HEK293 (cell line): ENCODE measurements at regions not wholly inside any gene's neighbourhood (a gene's known extent, or its start where the extent isn't known, plus 50 kb on each side); places are given as distances from the start of the nearest gene placed in this dataset.

Experiments used
- HOXC10 ChIP-seq: sonication (generic); formaldehyde crosslinking; IDR thresholded peaks from 2 replicates; pipeline ENCODE4 v1.8.1; 2023; ENCODE audit warnings: mild to moderate bottlenecking, missing genetic modification reagents
- KLF10 ChIP-seq: fragments of 450-650 bp; IDR thresholded peaks from 2 replicates; pipeline ENCODE4 v1.5.1; 2018; ENCODE audit warnings: missing biosample characterization, mild to moderate bottlenecking, missing genetic modification characterization
- REPIN1 ChIP-seq: fragments of 450-650 bp; formaldehyde crosslinking; IDR thresholded peaks from 2 replicates; pipeline ENCODE4 v1.5.1; 2017; ENCODE audit warnings: missing biosample characterization, missing genetic modification characterization, low read depth
- ZFP3 ChIP-seq: fragments of 450-650 bp; formaldehyde crosslinking; IDR thresholded peaks from 2 replicates; pipeline ENCODE4 v1.5.1; 2016; ENCODE audit warnings: low read depth, missing biosample characterization, missing genetic modification characterization
- ZFP37 ChIP-seq: fragments of 450-650 bp; formaldehyde crosslinking; IDR thresholded peaks from 2 replicates; pipeline ENCODE4 v1.5.1; 2016; ENCODE audit warnings: missing biosample characterization, missing genetic modification characterization
- ZNF121 ChIP-seq: fragments of 450-650 bp; formaldehyde crosslinking; IDR thresholded peaks from 2 replicates; pipeline ENCODE4 v1.5.1; 2016; ENCODE audit warnings: missing biosample characterization, missing genetic modification characterization
- ZNF174 ChIP-seq: fragments of 450-650 bp; formaldehyde crosslinking; IDR thresholded peaks from 2 replicates; pipeline ENCODE4 v1.5.0; 2017; ENCODE audit warnings: missing biosample characterization, mild to moderate bottlenecking, missing genetic modification characterization
- ZNF24 ChIP-seq: fragments of 450-650 bp; formaldehyde crosslinking; IDR thresholded peaks from 2 replicates; pipeline ENCODE4 v1.5.1; 2016; ENCODE audit warnings: missing biosample characterization, missing genetic modification characterization
- ZNF404 ChIP-seq: fragments of 450-650 bp; formaldehyde crosslinking; IDR thresholded peaks from 2 replicates; pipeline ENCODE4 v1.5.1; 2017; ENCODE audit warnings: missing biosample characterization, missing genetic modification characterization
- ZNF510 ChIP-seq: fragments of 450-650 bp; formaldehyde crosslinking; IDR thresholded peaks from 2 replicates; pipeline ENCODE4 v1.5.1; 2018; ENCODE audit warnings: mild to moderate bottlenecking, missing genetic modification characterization, missing biosample characterization; ENCODE audit not compliant: insufficient replicate concordance
- ZNF600 ChIP-seq: fragments of 450-650 bp; formaldehyde crosslinking; IDR thresholded peaks from 2 replicates; pipeline ENCODE4 v1.5.1; 2016; ENCODE audit warnings: missing biosample characterization, missing genetic modification characterization
- ZNF837 ChIP-seq: fragments of 450-650 bp; formaldehyde crosslinking; IDR thresholded peaks from 2 replicates; pipeline ENCODE4 v1.5.1; 2016; ENCODE audit warnings: missing biosample characterization, missing genetic modification characterization
- TF ChIP-seq, protein P1 (sequence below): fragments of 450-650 bp; formaldehyde crosslinking; IDR thresholded peaks from 2 replicates; pipeline ENCODE4 v1.5.1; 2016; ENCODE audit warnings: missing biosample characterization, missing genetic modification characterization
- TF ChIP-seq, protein P2 (sequence below): fragments of 450-650 bp; formaldehyde crosslinking; IDR thresholded peaks from 2 replicates; pipeline ENCODE4 v1.5.1; 2016; ENCODE audit warnings: missing biosample characterization, missing genetic modification characterization

DNA sequence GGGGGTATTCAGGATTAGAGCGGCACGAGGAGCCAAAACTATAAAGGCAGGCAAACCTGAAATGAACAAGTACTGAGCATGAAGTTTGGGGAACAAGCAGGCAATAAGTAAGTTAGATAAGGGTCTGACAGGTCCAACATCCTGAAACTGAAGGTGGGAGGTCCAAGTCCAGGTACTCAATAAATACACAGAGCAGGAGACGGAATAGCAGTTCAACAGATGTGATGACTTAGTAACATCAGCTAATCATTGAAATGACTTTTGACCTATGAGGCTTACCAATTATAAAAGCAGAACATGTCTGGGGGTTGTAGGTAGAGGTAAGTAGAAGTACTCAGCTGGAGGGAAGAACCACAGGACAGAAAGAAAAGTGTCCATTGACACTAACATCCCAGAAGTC, 132.8 kb upstream of the PDZRN3 start:
- TF ChIP-seq REPIN1 (tag by site-specific recombination) (no peak), KLF10 (no peak), ZFP3 (tag by site-specific recombination) (no peak), ZNF174 (tag by site-specific recombination) (no peak), HOXC10 (no peak), ZNF510 (tag by site-specific recombination) (no peak), ZNF837 (tag by site-specific recombination) (no peak), ZNF24 (tag by site-specific recombination) (no peak), ZNF600 (tag by site-specific recombination) (no peak), ZNF404 (tag by site-specific recombination) (no peak), ZFP37 (tag by site-specific recombination) (no peak), ZNF121 (no peak)
- TF ChIP-seq, protein P1, sequence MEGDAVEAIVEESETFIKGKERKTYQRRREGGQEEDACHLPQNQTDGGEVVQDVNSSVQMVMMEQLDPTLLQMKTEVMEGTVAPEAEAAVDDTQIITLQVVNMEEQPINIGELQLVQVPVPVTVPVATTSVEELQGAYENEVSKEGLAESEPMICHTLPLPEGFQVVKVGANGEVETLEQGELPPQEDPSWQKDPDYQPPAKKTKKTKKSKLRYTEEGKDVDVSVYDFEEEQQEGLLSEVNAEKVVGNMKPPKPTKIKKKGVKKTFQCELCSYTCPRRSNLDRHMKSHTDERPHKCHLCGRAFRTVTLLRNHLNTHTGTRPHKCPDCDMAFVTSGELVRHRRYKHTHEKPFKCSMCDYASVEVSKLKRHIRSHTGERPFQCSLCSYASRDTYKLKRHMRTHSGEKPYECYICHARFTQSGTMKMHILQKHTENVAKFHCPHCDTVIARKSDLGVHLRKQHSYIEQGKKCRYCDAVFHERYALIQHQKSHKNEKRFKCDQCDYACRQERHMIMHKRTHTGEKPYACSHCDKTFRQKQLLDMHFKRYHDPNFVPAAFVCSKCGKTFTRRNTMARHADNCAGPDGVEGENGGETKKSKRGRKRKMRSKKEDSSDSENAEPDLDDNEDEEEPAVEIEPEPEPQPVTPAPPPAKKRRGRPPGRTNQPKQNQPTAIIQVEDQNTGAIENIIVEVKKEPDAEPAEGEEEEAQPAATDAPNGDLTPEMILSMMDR (tag by site-specific recombination), result no peak
- TF ChIP-seq, protein P2, sequence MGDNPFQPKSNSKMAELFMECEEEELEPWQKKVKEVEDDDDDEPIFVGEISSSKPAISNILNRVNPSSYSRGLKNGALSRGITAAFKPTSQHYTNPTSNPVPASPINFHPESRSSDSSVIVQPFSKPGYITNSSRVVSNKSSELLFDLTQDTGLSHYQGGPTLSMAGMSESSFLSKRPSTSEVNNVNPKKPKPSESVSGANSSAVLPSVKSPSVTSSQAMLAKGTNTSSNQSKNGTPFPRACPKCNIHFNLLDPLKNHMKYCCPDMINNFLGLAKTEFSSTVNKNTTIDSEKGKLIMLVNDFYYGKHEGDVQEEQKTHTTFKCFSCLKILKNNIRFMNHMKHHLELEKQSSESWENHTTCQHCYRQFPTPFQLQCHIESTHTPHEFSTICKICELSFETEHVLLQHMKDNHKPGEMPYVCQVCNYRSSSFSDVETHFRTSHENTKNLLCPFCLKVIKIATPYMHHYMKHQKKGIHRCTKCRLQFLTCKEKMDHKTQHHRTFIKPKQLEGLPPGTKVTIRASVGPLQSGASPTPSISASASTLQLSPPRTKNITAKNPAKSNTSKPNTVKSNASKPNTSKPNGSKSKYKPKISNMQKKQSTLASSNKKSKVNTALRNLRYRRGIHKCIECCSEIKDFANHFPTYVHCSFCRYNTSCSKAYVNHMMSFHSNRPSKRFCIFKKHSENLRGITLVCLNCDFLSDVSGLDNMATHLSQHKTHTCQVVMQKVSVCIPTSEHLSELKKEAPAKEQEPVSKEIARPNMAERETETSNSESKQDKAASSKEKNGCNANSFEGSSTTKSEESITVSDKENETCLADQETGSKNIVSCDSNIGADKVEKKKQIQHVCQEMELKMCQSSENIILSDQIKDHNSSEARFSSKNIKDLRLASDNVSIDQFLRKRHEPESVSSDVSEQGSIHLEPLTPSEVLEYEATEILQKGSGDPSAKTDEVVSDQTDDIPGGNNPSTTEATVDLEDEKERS (tag by site-specific recombination), result no peak
